ENCODE measurements at regions not wholly inside any gene's neighbourhood (a gene's known extent, or its start where the extent isn't known, plus 50 kb on each side); places are given as distances from the start of the nearest gene placed in this dataset.

DNA sequence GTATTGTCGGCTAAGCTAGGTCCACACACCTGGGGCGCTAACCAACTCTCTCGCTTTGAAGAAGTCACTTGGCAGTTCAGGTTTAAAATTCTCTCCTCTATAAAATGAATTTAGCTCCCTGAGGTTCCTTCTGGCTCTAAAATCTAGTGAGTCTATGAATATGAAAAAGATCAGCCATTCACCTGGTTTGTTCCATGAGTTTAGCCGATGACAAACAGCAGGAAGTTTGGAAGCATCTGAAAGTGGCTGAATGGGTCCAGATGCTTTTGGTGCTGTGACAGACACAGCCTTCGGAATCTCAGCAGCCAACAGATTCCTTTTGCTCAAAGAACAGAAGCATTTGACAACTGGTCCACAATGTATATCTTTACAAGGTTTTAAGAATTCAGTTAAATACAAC is 73.4 kb upstream of the FOXN3 start:
- Mint-ChIP-seq H3K4me3 (no peak overlapping the region), H3K36me3 (ENCODE audit: low read depth) (peaks cover 21% of the 10 kb centered on the region), H3K27ac (no peak overlapping the region), H3K4me1 (peaks cover 9% of the 10 kb centered on the region), H3K27me3 (no peaks in the 10 kb centered on the region), H3K9me3 (no peaks in the 10 kb centered on the region)
- DNase-seq: no peak
- intact Hi-C loops (cut with micrococcal nuclease): no loop called here

DNA sequence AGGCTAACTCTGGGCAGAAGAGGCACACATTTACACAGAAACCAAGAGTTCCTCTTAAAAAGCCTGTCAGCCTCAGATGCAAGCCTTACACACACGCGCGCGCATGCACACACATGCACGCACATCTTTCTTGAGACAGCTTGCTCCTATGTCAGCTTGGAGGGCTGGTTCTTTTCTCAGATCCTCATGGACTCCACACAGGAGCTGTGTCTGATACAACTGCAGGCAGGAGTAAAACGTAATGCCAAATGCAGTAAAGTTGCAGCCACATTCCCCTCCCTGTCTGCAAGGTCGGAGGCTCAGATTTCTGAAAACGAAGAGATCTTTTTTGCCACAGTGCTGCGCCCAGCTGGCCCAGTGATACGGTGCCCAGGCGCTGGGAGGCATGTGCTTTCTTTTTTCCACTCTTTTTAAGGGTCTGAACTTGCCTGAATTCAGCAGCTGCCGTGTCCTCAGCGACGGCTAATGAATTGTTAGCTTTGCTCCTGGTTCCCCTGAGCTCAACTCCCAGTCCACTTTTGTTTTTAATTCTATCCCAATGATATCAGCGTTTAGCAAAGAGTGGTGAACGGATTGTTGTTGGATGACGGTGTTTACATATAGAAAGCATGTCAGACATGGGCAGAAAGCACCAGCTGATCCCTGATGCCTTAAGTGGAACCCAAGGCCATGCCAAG is 72.9 kb upstream of the FOXN3 start:
- intact Hi-C loops (cut with micrococcal nuclease): no loop called here
- no peak overlapping the region for H3K4me3 Mint-ChIP-seq
- H3K27me3 Mint-ChIP-seq: no peaks in the 10 kb centered on the region
- peaks cover 13% of the 10 kb centered on the region for H3K4me1 Mint-ChIP-seq
- H3K27ac Mint-ChIP-seq: no peak overlapping the region
- no peak for DNase-seq
- H3K9me3 Mint-ChIP-seq: no peaks in the 10 kb centered on the region
- H3K36me3 Mint-ChIP-seq (ENCODE audit: low read depth): peaks cover 24% of the 10 kb centered on the region

DNA sequence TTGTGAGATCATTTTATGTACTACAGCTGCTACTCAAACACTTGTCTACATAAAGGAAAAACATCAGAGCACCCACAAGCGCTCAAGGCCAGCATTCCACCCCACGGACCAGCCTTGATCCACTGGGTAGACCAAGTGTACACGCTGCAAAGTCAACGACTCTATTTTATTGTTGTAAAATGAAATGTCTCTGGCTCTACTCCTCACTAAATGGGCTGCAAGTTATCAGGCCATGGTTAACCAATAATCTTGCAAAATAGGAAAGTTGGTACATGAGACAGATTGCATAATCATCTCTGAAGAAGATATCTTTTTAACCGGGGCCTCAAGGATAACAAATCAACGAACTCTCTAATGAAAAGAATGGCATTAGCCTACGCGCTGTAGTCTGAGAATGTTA is 69.9 kb upstream of the FOXN3 start:
- no peak for DNase-seq
- no peak overlapping the region for H3K27ac Mint-ChIP-seq
- peaks cover 33% of the 10 kb centered on the region for H3K36me3 Mint-ChIP-seq (ENCODE audit: low read depth)
- peaks cover 14% of the 10 kb centered on the region for H3K4me1 Mint-ChIP-seq
- intact Hi-C loops (cut with micrococcal nuclease): no loop called here
- H3K4me3 Mint-ChIP-seq: no peak overlapping the region
- H3K9me3 Mint-ChIP-seq: peaks cover 3% of the 10 kb centered on the region
- H3K27me3 Mint-ChIP-seq: no peaks in the 10 kb centered on the region

DNA sequence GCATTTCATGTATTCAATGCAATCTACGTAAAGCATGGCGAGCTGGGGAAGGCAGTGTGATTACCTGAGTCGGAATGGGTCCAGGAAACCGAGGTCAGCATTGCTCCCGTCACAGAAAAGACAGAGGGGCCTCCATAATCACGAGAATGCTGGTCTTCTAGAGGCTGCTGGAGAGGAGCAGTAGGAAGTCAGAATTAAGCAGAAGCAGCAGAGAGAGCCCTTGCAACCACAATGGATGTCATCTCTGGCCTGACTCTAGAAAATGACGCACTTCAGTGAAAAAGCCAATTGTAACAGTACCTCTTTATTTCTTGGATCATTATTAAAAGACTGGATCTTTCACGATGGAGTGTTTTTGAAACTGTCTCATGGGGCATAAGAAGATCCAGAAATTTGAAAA is 69.5 kb upstream of the FOXN3 start:
- H3K27me3 Mint-ChIP-seq: no peaks in the 10 kb centered on the region
- intact Hi-C loops (cut with micrococcal nuclease): no loop called here
- peaks cover 3% of the 10 kb centered on the region for H3K9me3 Mint-ChIP-seq
- no peak for DNase-seq
- H3K36me3 Mint-ChIP-seq (ENCODE audit: low read depth): peaks cover 33% of the 10 kb centered on the region
- H3K4me3 Mint-ChIP-seq: no peak overlapping the region
- H3K4me1 Mint-ChIP-seq: peaks cover 14% of the 10 kb centered on the region
- H3K27ac Mint-ChIP-seq: no peak overlapping the region

DNA sequence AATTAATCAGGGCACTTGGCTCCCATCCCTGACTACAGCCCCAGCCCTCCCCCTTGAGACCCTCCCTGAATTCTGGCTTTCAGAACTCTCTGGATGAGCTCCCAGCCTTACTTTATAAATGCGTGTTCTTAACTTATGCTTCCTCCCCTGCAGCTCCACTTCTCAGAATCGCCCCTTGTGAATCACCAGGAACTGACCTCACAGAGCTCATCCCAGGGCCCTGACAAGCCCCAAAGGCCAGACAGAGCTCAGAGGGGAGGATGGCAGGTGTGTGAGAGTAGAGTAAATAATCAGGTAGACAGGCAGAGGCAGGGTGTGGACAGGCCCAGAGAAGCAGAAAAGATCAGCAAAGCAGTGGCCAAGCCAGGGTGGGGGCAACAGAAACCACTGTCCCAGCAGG is 68.2 kb upstream of the FOXN3 start:
- intact Hi-C loops (cut with micrococcal nuclease): no loop called here
- peaks cover 3% of the 10 kb centered on the region for H3K9me3 Mint-ChIP-seq

DNA sequence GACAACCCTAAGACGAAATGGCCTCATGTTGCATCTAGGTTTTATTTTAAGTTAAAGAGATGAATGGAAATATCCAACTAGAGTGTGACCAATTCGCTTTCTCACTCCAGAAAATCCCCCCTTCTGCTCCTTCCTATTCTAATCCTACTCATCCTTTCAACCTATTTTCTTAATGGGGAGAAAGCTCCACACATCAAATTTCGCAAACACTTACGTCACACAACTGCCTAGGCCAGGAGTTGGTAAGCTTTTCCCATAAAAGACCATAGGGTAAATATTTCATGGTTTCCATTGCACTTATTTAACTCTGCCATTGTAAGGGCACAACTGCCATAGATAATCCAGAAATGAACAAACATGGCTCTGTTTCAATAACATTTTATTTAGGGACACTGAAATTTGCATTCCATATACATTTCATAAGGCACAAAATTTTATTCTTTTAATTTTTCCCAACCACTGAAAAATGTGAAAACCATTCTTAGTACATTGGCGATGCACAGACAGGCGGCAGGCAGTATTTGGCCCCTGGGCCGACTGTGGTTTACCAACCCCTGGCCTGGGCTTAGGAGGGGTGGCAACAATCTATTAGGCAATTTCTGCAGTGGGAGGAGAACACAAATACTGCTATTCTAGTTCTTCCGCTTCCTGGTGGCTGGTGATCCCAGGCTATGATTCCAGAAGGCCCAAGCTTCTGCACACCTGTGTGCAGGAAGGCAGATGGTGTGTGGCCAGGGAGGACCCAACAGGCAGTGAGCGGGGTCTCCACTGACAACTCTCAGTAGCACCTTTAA is 67.2 kb upstream of the FOXN3 start:
- Mint-ChIP-seq H3K9me3 (peaks cover 3% of the 10 kb centered on the region), H3K36me3 (ENCODE audit: low read depth) (peaks cover 35% of the 10 kb centered on the region), H3K27ac (no peak overlapping the region), H3K27me3 (no peaks in the 10 kb centered on the region), H3K4me1 (peaks cover 14% of the 10 kb centered on the region), H3K4me3 (no peak overlapping the region)
- intact Hi-C loops (cut with micrococcal nuclease): no loop called here
- DNase-seq: no peak

More for the DNA sequence above, 68.2 kb upstream of the FOXN3 start:
- Mint-ChIP-seq H3K4me3 (no peak overlapping the region), H3K36me3 (ENCODE audit: low read depth) (peaks cover 33% of the 10 kb centered on the region), H3K27me3 (no peaks in the 10 kb centered on the region), H3K4me1 (peaks cover 14% of the 10 kb centered on the region), H3K27ac (peak overlapping the region; percentile 79)
- DNase-seq: no peak

DNA sequence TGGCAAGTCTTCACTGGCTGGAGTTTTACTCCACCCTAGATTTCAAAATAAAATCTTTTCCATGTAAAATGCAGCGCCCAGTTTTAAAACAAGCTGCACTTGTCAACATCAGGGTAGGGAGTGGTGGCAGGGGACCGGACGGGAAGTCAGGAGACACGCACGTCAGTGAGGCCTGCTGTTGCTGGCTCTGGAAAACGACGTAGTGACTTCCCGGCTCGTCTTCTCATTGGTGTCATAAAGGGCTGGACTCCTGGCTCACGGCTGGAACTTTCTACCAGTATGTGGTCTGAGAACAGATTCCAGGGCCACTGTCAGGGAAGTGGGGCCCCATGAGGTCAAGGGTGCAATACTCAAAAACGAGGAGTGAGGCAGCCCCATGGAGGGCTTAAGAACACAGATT is 64.2 kb upstream of the FOXN3 start:
- intact Hi-C loops (cut with micrococcal nuclease): no loop called here
- H3K4me3 Mint-ChIP-seq: no peak overlapping the region
- DNase-seq: no peak

DNA sequence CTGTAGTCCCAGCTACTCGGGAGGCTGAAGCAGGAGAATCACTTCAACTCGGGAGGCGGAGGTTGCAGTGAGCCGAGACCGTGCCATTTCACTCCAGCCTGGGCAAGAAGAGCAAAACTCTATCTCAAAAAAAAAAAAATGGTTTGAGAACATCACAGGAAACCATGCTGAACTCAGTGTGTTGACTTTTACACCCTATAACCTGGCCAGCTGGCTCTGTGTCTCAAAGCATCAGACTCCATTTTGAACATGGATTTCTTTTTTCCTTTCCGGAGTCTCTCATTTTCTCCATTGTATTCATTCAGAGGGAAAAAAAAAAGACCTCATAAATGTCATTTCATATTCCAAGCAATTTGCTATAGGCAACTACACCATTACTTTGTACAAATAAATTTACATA is 63.2 kb upstream of the FOXN3 start:
- Mint-ChIP-seq H3K27ac (no peak overlapping the region), H3K4me1 (peaks cover 11% of the 10 kb centered on the region), H3K9me3 (peaks cover 7% of the 10 kb centered on the region), H3K36me3 (ENCODE audit: low read depth) (peaks cover 31% of the 10 kb centered on the region), H3K27me3 (no peaks in the 10 kb centered on the region), H3K4me3 (no peak overlapping the region)
- intact Hi-C loops (cut with micrococcal nuclease): no loop called here
- no peak for DNase-seq

More for the DNA sequence above, 64.2 kb upstream of the FOXN3 start:
- H3K9me3 Mint-ChIP-seq: peaks cover 7% of the 10 kb centered on the region
- H3K4me1 Mint-ChIP-seq: peaks cover 17% of the 10 kb centered on the region
- no peak overlapping the region for H3K27ac Mint-ChIP-seq
- peaks cover 38% of the 10 kb centered on the region for H3K36me3 Mint-ChIP-seq (ENCODE audit: low read depth)
- no peaks in the 10 kb centered on the region for H3K27me3 Mint-ChIP-seq

DNA sequence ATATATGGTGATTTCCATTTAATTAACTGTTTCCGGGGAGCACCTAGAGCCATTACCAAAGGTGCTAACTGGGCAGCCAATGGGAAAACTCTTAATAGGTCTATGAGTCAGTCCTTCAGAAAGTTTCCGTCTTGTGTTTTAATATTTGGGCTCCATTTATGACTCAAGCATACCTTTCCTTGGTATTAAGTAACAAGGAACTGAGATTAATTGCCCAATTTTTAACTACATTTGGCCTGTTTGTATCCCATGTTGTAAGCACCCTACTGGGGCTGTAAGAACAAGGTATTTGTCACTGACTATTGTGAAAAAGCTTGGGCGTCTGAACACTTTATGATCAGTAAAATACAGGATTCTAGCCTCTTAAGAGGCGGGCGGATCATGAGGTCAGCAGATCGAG is 62.8 kb upstream of the FOXN3 start:
- Mint-ChIP-seq H3K4me3 (no peak overlapping the region), H3K27me3 (no peaks in the 10 kb centered on the region), H3K36me3 (ENCODE audit: low read depth) (peaks cover 31% of the 10 kb centered on the region), H3K4me1 (peaks cover 10% of the 10 kb centered on the region), H3K9me3 (peaks cover 7% of the 10 kb centered on the region), H3K27ac (no peak overlapping the region)
- intact Hi-C loops (cut with micrococcal nuclease): no loop called here
- no peak for DNase-seq

DNA sequence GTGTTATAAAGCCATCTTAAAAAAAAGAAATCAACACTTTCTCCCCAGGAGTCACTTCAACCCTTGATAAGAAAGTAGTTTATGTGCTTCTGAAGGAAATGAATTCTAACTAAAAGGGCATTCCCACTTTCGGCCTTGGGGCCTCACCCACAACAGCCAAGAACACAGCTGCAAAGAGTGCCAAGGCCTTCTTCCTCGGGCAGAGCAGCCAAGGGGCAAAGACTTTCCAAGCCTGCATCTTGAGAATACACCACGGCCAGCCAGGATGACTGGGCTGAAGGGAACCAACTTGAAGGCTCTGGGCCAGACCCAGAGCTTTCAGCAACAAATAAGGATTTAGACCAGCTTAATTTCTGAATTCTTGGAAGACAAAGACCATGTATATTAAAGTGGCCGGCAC is 60.4 kb upstream of the FOXN3 start:
- peaks cover 4% of the 10 kb centered on the region for H3K9me3 Mint-ChIP-seq
- peaks cover 8% of the 10 kb centered on the region for H3K4me1 Mint-ChIP-seq
- no peaks in the 10 kb centered on the region for H3K27me3 Mint-ChIP-seq

DNA sequence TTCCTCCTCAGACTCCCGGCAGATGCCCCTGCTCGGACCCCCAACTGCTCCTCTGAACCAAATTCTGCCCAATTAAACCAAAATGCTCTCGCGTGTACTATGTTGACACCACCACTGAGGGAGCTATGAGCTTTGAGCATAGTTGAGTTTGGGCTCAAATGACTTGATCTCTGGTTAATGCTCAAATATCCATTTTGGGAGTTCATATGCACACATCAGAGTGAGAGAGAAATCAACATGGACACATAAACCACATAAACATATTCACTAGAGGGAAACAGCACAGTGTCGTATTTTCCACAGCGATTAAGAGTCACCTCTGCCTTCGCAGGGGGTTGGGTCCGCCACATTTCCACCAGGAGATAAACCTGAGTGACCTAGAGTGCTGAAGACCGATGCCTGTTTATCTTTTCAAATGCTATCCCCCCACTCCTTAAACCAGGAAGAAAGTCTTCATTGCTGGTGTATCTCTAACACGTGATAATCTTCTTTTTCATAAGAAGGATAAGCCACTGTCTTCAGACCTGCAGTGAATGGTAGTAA is 59.4 kb upstream of the FOXN3 start:
- intact Hi-C loops (cut with micrococcal nuclease): no loop called here
- H3K4me3 Mint-ChIP-seq: no peak overlapping the region
- peaks cover 4% of the 10 kb centered on the region for H3K9me3 Mint-ChIP-seq
- H3K4me1 Mint-ChIP-seq: peaks cover 8% of the 10 kb centered on the region
- peaks cover 31% of the 10 kb centered on the region for H3K36me3 Mint-ChIP-seq (ENCODE audit: low read depth)
- DNase-seq: no peak
- H3K27me3 Mint-ChIP-seq: no peaks in the 10 kb centered on the region
- H3K27ac Mint-ChIP-seq: no peak overlapping the region

More for the DNA sequence above, 60.4 kb upstream of the FOXN3 start:
- DNase-seq: no peak
- intact Hi-C loops (cut with micrococcal nuclease): no loop called here
- Mint-ChIP-seq H3K36me3 (ENCODE audit: low read depth) (peaks cover 30% of the 10 kb centered on the region), H3K4me3 (no peak overlapping the region), H3K27ac (no peak overlapping the region)

DNA sequence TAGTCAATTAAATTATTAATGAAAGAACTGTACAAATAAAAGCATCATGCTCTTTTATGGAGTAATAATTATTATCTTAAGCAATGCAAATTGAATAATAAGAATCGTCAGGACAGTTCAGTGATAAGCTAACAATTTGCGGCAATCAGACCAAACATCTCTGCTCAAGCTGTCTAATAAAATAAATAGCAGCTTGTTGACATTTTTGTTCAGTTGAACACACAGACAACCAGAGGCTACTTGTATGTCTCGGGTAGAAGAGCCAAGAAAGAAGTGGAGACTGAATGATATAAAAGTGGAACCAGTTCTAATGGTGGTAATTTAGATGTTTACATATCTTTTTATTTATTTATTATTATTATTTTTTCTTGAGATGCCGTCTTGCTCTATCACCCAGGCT is 57.4 kb upstream of the FOXN3 start:
- Mint-ChIP-seq H3K4me1 (peaks cover 8% of the 10 kb centered on the region), H3K27ac (no peak overlapping the region), H3K4me3 (no peak overlapping the region), H3K9me3 (peaks cover 4% of the 10 kb centered on the region), H3K36me3 (ENCODE audit: low read depth) (peaks cover 36% of the 10 kb centered on the region), H3K27me3 (no peaks in the 10 kb centered on the region)
- intact Hi-C loops (cut with micrococcal nuclease): no loop called here
- DNase-seq: no peak

DNA sequence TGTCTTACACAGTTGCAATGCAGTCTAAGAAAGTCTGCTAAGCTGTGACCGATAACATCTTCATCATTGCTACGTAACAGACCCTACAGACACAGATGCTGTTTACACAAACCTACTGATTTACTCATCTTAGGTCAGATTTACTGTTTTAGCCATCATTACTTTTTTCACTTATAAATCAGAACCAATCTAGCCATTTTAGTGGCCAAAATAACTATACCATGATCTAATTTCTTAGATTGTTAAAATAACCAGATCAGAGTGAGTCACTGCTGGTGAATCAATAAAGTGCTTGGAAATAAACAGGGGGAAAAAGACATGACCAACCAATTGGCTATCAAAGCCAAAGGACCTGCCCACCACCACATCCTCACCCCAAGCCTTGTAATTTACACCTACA is 57.0 kb upstream of the FOXN3 start:
- H3K27me3 Mint-ChIP-seq: no peaks in the 10 kb centered on the region
- H3K4me1 Mint-ChIP-seq: peaks cover 8% of the 10 kb centered on the region

DNA sequence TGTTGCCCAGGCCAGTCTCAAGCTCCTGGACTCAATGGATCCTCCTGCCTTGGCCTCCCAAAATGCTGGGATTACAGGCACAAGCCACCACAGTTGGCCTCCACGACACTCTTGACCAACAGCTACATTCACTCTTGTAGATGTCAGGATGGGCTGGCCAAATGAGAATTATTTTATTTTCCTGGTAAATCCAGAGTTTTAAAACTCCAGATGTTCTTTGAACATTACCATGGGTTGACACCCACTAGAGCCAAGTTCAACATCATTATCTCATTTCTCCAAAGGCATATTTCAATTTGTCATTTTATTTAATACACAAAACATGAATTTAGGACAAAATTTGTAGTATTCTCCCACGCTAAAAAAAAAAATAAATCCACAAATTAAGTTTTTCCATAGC is 56.5 kb upstream of the FOXN3 start:
- Mint-ChIP-seq H3K4me3 (no peak overlapping the region), H3K27me3 (no peaks in the 10 kb centered on the region), H3K9me3 (peaks cover 4% of the 10 kb centered on the region), H3K4me1 (peaks cover 10% of the 10 kb centered on the region), H3K36me3 (ENCODE audit: low read depth) (peaks cover 34% of the 10 kb centered on the region), H3K27ac (no peak overlapping the region)
- DNase-seq: no peak
- intact Hi-C loops (cut with micrococcal nuclease): no loop called here

More for the DNA sequence above, 57.0 kb upstream of the FOXN3 start:
- peaks cover 4% of the 10 kb centered on the region for H3K9me3 Mint-ChIP-seq
- peaks cover 34% of the 10 kb centered on the region for H3K36me3 Mint-ChIP-seq (ENCODE audit: low read depth)
- H3K4me3 Mint-ChIP-seq: no peak overlapping the region
- no peak overlapping the region for H3K27ac Mint-ChIP-seq
- intact Hi-C loops (cut with micrococcal nuclease): no loop called here
- DNase-seq: no peak
